SK-N-SH (cell line): ENCODE measurements at regions not wholly inside any gene's neighbourhood (a gene's known extent, or its start where the extent isn't known, plus 50 kb on each side); places are given as distances from the start of the nearest gene placed in this dataset.

Source experiments
- POLR2AphosphoS5 ChIP-seq: IDR thresholded peaks from 2 replicates; pipeline ENCODE4 v1.6.1; 2012; ENCODE audit warnings: low read depth, low read length
- RAD21 ChIP-seq: IDR thresholded peaks from 2 replicates; pipeline ENCODE4 v1.6.1; 2012; ENCODE audit warnings: mild to moderate bottlenecking, low read length
- USF2 ChIP-seq: fragments of 150-350 bp; IDR thresholded peaks from 2 replicates; pipeline ENCODE4 v1.6.1; 2017; ENCODE audit warnings: antibody characterized with exemption, low read length, low read depth, borderline replicate concordance
- YY1 ChIP-seq: IDR thresholded peaks from 2 replicates; pipeline ENCODE4 v1.4.0; 2012; ENCODE audit warnings: low read depth, mild to moderate bottlenecking
- TF ChIP-seq, protein P1 (sequence below): fragments of 200-600 bp; sonication (generic); IDR thresholded peaks from 2 replicates; pipeline ENCODE4 v1.6.1; 2017; ENCODE audit warnings: antibody characterized with exemption, mild to moderate bottlenecking, moderate library complexity

DNA sequence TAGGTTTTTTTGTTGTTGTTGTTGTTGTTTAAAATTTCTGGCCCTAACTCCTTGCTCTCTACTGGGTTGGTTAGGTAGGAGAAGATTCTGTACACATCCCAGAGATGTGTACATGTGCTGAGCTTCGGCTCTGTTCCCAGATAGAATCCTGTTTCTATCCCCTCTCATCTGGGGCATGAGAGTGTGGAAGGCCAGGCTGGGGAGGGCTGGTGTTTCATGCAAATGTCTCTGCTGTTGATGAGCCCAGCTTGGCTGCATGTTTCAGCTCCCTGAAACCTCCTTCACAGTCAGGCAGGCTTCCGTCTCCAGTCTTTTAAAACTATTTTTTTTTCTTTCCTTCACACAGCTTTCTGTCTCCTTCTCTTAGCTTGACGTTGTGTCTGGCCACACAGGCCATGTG lies 526.9 kb upstream of the KLF4 start:
- TF ChIP-seq, protein P1, sequence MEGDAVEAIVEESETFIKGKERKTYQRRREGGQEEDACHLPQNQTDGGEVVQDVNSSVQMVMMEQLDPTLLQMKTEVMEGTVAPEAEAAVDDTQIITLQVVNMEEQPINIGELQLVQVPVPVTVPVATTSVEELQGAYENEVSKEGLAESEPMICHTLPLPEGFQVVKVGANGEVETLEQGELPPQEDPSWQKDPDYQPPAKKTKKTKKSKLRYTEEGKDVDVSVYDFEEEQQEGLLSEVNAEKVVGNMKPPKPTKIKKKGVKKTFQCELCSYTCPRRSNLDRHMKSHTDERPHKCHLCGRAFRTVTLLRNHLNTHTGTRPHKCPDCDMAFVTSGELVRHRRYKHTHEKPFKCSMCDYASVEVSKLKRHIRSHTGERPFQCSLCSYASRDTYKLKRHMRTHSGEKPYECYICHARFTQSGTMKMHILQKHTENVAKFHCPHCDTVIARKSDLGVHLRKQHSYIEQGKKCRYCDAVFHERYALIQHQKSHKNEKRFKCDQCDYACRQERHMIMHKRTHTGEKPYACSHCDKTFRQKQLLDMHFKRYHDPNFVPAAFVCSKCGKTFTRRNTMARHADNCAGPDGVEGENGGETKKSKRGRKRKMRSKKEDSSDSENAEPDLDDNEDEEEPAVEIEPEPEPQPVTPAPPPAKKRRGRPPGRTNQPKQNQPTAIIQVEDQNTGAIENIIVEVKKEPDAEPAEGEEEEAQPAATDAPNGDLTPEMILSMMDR, result no peak
- TF ChIP-seq RAD21, result no peak
- TF ChIP-seq USF2, result no peak
- TF ChIP-seq POLR2AphosphoS5, result no peak
- no peak for TF ChIP-seq YY1
